Osteoblast (primary cell): ENCODE measurements at regions not wholly inside any gene's neighbourhood (a gene's known extent, or its start where the extent isn't known, plus 50 kb on each side); places are given as distances from the start of the nearest gene placed in this dataset.
"Not testable (repeated sequence)": the region's sequence is repeated elsewhere in the genome, so short reads cannot be mapped to it uniquely, and the experiment has no call there.

ENCODE experiments used
- DNase-seq: peaks from one replicate; pipeline ENCODE4 v3.0.0; 2011; ENCODE audit warnings: low spot score, mixed read lengths; ENCODE audit not compliant: insufficient read length; ENCODE audit errors: missing footprints
- H2AFZ ChIP-seq: 2 replicates; pipeline ENCODE4 v1.6.0; 2011; ENCODE audit warnings: mild to moderate bottlenecking, low read length
- H3K27ac ChIP-seq: 2 replicates; pipeline ENCODE4 v1.5.1; 2011; ENCODE audit warnings: mild to moderate bottlenecking, low read depth, low read length, moderate library complexity
- H3K27me3 ChIP-seq: 2 replicates; pipeline ENCODE4 v1.6.0; 2012; ENCODE audit warnings: mild to moderate bottlenecking, control low read depth, inconsistent platforms, low read length, moderate library complexity; ENCODE audit not compliant: insufficient read depth
- H3K36me3 ChIP-seq: 2 replicates; pipeline ENCODE4 v1.5.1; 2011; ENCODE audit warnings: mild to moderate bottlenecking, low read length, control low read depth, moderate library complexity; ENCODE audit not compliant: insufficient read depth
- H3K4me1 ChIP-seq: 2 replicates; pipeline ENCODE4 v1.5.1; 2011; ENCODE audit warnings: mild to moderate bottlenecking, low read length, control low read depth, moderate library complexity; ENCODE audit not compliant: insufficient read depth
- H3K4me2 ChIP-seq: 2 replicates; pipeline ENCODE4 v1.6.0; 2011; ENCODE audit warnings: mild to moderate bottlenecking, low read length; ENCODE audit not compliant: insufficient read depth
- H3K4me3 ChIP-seq: fragments of 200-600 bp; sonication (generic); 3 replicates; pipeline ENCODE4 v1.5.1; 2012; ENCODE audit warnings: mild to moderate bottlenecking, low read length, inconsistent platforms; ENCODE audit not compliant: insufficient read depth
- H3K79me2 ChIP-seq: 2 replicates; pipeline ENCODE4 v1.6.0; 2012; ENCODE audit warnings: mild to moderate bottlenecking, low read length, control low read depth, inconsistent platforms; ENCODE audit not compliant: insufficient read depth
- H3K9me3 ChIP-seq: 2 replicates; pipeline ENCODE4 v1.5.1; 2011; ENCODE audit warnings: low read depth, low read length, control low read depth
- H4K20me1 ChIP-seq: 2 replicates; pipeline ENCODE4 v1.6.0; 2012; ENCODE audit warnings: mild to moderate bottlenecking, low read length, control low read depth; ENCODE audit not compliant: insufficient read depth
- CTCF ChIP-seq: IDR thresholded peaks from 2 replicates; pipeline ENCODE4 v1.5.1; 2011; ENCODE audit warnings: mild to moderate bottlenecking, low read depth, low read length, moderate library complexity; ENCODE audit errors: extremely low read depth

DNA sequence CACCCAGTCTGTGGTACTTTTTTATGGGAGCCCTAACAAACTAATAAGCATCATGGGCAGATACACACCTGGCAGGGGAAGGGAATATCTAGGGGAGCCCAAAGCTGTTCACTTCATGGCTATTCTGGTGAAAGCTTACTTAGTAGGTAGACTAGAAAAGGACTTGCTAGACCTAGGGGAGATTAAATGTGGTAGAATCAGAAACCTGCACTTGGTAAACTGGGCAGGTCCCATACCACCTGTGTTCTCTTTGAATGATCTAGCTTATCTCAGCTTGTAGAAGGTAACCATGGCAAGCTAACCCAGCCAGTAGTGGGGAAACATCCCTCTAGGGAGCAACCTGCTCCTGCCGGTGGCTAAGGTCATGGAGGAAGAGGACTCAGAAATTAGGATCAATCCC, 113.9 kb upstream of the TMTC4 start:
- Histone ChIP-seq H3K27ac (no peak overlapping the region), H3K79me2 (no peaks in the 10 kb centered on the region), H3K36me3 (no peaks in the 10 kb centered on the region), H2AFZ (no peak overlapping the region), H3K27me3 (peaks cover 2% of the 10 kb centered on the region), H3K4me2 (no peak overlapping the region), H4K20me1 (no peaks in the 10 kb centered on the region), H3K4me1 (no peaks in the 10 kb centered on the region), H3K4me3 (no peak overlapping the region), H3K9me3 (no peaks in the 10 kb centered on the region)
- no peak for TF ChIP-seq CTCF
- DNase-seq: no peak

GRCh38 chr13:100787899-100788298, 113.3 kb upstream of the TMTC4 start:
- Histone ChIP-seq H3K36me3 (no peaks in the 10 kb centered on the region), H3K9me3 (no peaks in the 10 kb centered on the region), H3K4me2 (no peak overlapping the region), H3K79me2 (no peaks in the 10 kb centered on the region), H3K4me3 (no peak overlapping the region), H2AFZ (no peak overlapping the region), H3K27me3 (peaks cover 2% of the 10 kb centered on the region), H3K27ac (no peak overlapping the region), H4K20me1 (no peaks in the 10 kb centered on the region), H3K4me1 (no peaks in the 10 kb centered on the region)
- no peak for DNase-seq
- no peak for TF ChIP-seq CTCF

- H3K79me2 ChIP-seq, H2AFZ ChIP-seq, H3K36me3 ChIP-seq, H4K20me1 ChIP-seq, H3K4me3 ChIP-seq, H3K4me2 ChIP-seq, H3K9me3 ChIP-seq, H3K27ac ChIP-seq, H3K4me1 ChIP-seq, DNase-seq, H3K27me3 ChIP-seq: not testable (repeated sequence)
Observed at GRCh38 chr13:100776686-100777085, 102.1 kb upstream of the TMTC4 start.

DNA sequence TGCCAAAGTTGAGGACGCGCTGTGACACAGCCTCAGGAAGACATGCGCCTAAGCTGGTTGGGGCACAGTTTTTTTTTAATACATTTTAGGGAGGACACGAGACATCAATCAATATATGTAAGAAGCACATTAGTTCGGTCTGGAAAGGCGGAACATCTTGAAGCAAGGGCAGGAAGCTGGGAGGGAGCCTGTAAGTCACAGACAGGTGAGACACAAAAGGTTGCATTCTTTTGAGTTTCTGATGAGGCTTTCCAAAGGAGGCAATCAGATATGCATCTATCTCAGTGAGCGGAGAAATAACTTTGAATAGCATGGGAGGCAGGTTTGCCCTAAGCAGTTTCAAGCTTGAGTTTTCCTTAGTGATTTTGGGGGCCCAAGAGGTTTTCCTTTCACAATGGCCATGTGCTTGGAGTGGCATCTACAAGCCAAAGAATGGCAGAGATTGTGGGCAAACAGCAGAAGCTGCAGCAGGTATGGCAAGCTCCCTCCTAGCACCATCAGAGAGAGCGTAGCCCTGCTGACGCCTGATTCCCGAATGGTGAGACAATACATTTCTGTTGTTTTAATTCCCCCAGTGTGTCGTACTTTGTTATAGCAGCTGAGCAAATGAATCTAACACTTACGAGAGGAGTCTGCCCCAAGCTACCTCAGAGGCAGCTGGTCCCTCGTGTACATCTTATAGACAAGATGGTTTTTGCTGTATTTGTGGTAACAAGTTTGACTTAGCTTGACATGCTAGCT, 99.5 kb upstream of the TMTC4 start:
- Histone ChIP-seq H3K79me2 (no peaks in the 10 kb centered on the region), H3K36me3 (no peaks in the 10 kb centered on the region), H3K27me3 (no peaks in the 10 kb centered on the region), H3K4me3 (no peak overlapping the region), H4K20me1 (no peaks in the 10 kb centered on the region), H3K9me3 (no peaks in the 10 kb centered on the region), H3K4me2 (no peak overlapping the region), H3K27ac (no peak overlapping the region), H2AFZ (no peak overlapping the region), H3K4me1 (no peaks in the 10 kb centered on the region)
- no peak for TF ChIP-seq CTCF
- DNase-seq: no peak
